ENCODE measurements at regions not wholly inside any gene's neighbourhood (a gene's known extent, or its start where the extent isn't known, plus 50 kb on each side); places are given as distances from the start of the nearest gene placed in this dataset.

GRCh38 chr12:96131230-96131788, 62.9 kb upstream of the ELK3 start:
- FAIRE-seq (no peak), DNase-seq (ENCODE audit: low spot score) (no peak)

- FAIRE-seq (no peak), DNase-seq (ENCODE audit: low spot score) (no peak)
These were observed 61.4 kb upstream of the ELK3 start for GRCh38 chr12:96132819-96133218.

GRCh38 chr12:96134200-96134599, 60.0 kb upstream of the ELK3 start:
- FAIRE-seq = no peak
- DNase-seq (ENCODE audit: low spot score) = no peak

GRCh38 chr12:96136161-96136560, 58.0 kb upstream of the ELK3 start:
- FAIRE-seq (no peak), DNase-seq (ENCODE audit: low spot score) (peak; percentile 74)

- FAIRE-seq = no peak
- DNase-seq (ENCODE audit: low spot score) = peak; percentile 14
These were observed 57.3 kb upstream of the ELK3 start for GRCh38 chr12:96136725-96137378.

GRCh38 chr12:96140174-96140573, 54.0 kb upstream of the ELK3 start:
- DNase-seq (ENCODE audit: low spot score) (peak; percentile 78), FAIRE-seq (peak; percentile 65)

GRCh38 chr12:96141216-96141912, 52.8 kb upstream of the ELK3 start:
- peak; percentile 72 for FAIRE-seq
- DNase-seq (ENCODE audit: low spot score) = peak; percentile 76

GRCh38 chr12:96143392-96143791, 50.8 kb upstream of the ELK3 start:
- DNase-seq (ENCODE audit: low spot score) (no peak), FAIRE-seq (no peak)

GRCh38 chr12:96143827-96144565, 50.2 kb upstream of the ELK3 start:
- no peak for FAIRE-seq
- DNase-seq (ENCODE audit: low spot score) = no peak

Measured in RCC 7860 (cell line).